ENCODE measurements at regions not wholly inside any gene's neighbourhood (a gene's known extent, or its start where the extent isn't known, plus 50 kb on each side); places are given as distances from the start of the nearest gene placed in this dataset.
"Not testable (repeated sequence)": the region's sequence is repeated elsewhere in the genome, so short reads cannot be mapped to it uniquely, and the experiment has no call there.

DNA sequence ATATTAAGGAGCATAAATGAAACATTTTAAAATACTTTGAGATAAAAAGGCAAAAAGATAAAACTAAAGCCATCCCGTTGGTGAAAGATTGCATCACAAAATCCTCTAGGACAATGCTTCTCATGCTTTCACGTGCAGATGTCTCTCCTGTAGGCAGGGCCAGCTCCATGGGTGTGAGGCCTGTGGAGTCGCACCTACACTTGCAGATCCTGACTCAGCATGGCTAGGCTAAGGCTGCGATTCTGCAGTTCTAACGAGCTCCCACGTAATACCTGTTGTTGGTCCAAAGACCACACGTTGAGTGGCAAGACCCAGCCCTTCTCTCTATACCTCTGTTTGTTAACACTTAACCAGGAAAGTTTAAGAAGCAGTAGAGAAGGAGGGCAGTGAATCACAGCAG is 62.1 kb upstream of the CAPRIN1 start:
- DNase-seq (ENCODE audit: low read depth) = no peak
- in situ Hi-C loops (cut with HindIII; ENCODE audit: low sequenced_read_pairs) = no loop called here
- no peak overlapping the region for H3K4me3 ChIP-seq (ENCODE audit: low read depth, low read length)
- TF ChIP-seq, protein P1, sequence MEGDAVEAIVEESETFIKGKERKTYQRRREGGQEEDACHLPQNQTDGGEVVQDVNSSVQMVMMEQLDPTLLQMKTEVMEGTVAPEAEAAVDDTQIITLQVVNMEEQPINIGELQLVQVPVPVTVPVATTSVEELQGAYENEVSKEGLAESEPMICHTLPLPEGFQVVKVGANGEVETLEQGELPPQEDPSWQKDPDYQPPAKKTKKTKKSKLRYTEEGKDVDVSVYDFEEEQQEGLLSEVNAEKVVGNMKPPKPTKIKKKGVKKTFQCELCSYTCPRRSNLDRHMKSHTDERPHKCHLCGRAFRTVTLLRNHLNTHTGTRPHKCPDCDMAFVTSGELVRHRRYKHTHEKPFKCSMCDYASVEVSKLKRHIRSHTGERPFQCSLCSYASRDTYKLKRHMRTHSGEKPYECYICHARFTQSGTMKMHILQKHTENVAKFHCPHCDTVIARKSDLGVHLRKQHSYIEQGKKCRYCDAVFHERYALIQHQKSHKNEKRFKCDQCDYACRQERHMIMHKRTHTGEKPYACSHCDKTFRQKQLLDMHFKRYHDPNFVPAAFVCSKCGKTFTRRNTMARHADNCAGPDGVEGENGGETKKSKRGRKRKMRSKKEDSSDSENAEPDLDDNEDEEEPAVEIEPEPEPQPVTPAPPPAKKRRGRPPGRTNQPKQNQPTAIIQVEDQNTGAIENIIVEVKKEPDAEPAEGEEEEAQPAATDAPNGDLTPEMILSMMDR (IDR thresholded peaks at IDR 0.05; ENCODE audit: low read depth, low read length, missing control alignments) = no peak

DNA sequence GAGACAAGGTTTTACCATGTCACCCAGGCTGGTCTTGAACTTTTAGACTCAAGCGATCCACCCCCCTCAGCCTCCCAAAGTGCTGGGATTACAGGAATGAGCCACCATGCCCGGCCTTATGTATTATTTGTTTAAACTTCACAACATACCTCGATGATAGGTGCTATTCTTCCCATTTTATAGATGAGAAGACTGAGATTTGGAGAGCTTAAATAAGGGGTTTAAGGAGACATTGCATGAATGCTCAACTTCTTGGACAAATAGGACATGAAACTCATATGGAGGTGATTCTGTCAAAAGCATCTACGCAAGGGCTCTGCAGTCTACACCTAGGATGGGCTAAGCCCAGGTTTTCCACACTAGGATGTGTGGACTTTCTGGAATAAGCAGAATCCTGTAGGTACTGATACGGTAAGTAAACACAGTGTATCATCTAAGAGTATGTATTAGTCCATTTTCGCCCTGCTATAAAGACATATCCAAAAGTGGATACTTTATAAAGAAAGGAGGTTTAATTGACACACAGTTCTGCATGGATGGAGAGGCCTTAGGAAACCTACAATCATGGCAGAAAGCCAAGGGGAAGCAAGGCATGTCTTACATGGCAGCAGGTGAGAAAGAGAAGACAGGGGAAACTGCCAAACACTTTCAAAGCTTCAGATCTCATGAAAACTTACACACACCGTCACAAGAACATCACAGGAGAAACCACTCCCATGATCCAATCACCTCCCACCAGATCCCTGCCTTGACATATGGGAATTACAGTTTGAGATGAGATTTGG is 62.8 kb upstream of the CAPRIN1 start:
- in situ Hi-C loops (cut with HindIII; ENCODE audit: low sequenced_read_pairs) = no loop called here

DNA sequence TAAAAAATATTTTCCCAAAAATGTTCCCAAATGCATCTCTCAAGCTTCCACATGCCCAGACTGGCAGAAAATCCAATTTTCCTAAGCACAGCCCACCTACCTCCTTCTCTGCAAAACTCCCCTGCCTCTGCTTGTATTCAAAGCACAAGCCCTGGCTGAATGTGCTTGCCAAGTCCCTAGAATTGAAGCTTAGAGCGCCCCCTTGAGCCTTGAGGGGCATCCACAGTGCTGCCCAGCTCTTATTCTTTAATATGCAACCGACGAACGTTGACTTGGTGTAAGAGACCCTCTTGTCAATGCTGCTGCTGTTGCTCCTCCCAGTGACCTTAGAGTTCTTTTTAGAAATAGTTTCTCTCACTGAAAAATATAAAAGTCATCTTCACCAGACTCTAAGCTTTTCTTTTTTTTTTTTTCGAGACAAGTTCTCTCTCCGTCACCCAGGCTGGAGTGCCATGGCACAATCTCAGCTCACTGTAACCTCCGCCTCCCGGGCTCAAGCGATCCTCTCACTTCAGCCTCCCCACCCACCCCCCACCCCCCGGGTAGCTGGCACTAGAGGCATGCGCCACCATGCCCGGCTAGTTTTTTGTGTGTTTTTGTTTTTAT is 63.5 kb upstream of the CAPRIN1 start:
- peak; percentile 73 for DNase-seq (ENCODE audit: low read depth)
- in situ Hi-C loops (cut with HindIII; ENCODE audit: low sequenced_read_pairs) = no loop called here
- TF ChIP-seq, protein P1 (IDR thresholded peaks at IDR 0.05; ENCODE audit: low read depth, low read length, missing control alignments) = peak; percentile 85
- no peak overlapping the region for H3K4me3 ChIP-seq (ENCODE audit: low read depth, low read length)

More for the DNA sequence above, 62.8 kb upstream of the CAPRIN1 start:
- TF ChIP-seq, protein P1 (IDR thresholded peaks at IDR 0.05; ENCODE audit: low read depth, low read length, missing control alignments) = no peak
- no peak overlapping the region for H3K4me3 ChIP-seq (ENCODE audit: low read depth, low read length)
- DNase-seq (ENCODE audit: low read depth) = no peak

DNA sequence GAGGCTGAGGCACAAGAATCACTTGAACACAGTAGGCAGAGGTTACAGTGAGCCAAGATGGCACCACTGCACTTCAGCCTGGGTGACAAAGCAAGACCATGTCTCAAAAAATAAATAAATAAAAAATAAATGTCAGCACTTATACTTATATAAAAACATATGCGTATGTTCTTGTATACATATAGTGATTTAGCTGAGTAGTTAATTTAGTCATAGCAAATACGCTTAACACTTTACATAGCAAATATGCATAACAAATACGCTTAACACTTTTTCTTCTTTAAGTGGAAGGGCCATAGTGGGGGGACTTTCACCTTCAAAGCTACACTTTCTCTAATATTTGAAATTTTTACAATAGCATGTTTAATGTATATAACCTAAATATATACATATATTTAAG is 64.0 kb upstream of the CAPRIN1 start:
- DNase-seq (ENCODE audit: low read depth) = no peak
- TF ChIP-seq, protein P1 (IDR thresholded peaks at IDR 0.05; ENCODE audit: low read depth, low read length, missing control alignments) = no peak
- in situ Hi-C loops (cut with HindIII; ENCODE audit: low sequenced_read_pairs) = no loop called here
- H3K4me3 ChIP-seq (ENCODE audit: low read depth, low read length) = no peak overlapping the region

DNA sequence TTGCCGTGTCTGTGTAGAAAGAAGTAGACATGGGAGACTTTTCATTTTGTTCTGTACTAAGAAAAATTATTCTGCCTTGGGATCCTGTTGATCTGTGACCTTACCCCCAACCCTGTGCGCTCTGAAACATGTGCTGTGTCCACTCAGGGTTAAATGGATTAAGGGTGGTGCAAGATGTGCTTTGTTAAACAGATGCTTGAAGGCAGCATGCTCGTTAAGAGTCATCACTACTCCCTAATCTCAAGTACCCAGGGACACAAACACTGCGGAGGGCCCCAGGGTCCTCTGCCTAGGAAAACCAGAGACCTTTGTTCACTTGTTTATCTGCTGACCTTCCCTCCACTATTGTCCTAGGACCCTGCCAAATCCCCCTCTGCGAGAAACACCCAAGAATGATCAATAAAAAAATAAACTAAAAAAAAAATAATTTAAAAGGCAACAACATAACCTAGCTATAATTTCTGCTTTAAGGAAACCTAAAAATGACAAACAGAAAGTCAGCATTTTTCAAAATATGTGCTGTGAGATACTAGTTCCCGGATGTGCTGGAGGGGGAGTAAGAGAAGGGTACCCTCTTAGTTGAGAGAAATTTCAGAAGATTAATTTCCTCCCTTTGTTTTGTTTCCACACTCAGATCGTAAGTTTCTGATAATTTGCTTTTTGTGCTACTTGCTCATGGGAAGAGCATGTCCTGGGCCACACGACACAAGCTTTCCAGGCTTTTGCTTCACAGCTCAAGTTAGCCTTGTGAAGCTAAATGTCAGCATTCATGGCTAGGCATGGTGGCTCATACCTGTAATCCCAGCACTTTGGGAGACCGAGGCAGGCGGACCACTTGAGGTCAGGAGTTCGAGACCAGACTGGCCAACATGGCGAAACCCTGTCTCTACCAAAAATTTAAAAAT is 64.7 kb upstream of the CAPRIN1 start:
- DNase-seq (ENCODE audit: low read depth); H3K4me3 ChIP-seq (ENCODE audit: low read depth, low read length); in situ Hi-C loops (cut with HindIII; ENCODE audit: low sequenced_read_pairs): not testable (repeated sequence)

DNA sequence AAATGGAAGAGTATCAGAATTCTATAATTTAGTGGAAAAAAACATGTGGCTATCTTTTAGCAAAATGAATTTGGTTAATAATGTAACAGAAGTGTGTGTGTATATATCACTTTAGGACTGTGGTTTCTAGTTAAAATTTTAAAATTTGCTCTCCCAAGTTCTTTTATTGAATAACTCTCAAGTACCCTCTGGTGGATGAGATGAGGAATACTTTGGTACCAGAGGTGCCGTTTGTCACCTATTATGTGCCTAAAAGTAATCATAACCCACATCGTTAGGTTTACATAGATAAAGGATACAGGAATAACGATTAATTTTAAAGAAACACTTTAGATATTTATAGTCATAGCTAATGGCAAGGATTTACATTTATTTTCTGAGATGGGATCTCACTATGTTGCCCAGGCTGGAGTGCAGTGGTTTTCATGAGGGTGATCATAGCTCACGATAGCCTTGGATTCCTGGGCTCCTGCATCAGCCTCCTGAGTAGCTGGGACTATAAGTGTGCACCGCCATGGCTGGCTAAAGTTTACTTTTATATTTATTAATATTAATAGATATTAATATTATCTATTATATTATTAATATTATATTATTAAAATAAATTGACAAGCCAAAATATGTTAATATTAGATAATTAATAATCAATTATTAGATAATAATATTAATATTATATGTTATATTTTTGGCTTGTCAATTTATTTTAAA is 66.7 kb upstream of the CAPRIN1 start:
- DNase-seq (ENCODE audit: low read depth) = no peak

More for the DNA sequence above, 66.7 kb upstream of the CAPRIN1 start:
- TF ChIP-seq, protein P1 (IDR thresholded peaks at IDR 0.05; ENCODE audit: low read depth, low read length, missing control alignments) = no peak
- H3K4me3 ChIP-seq (ENCODE audit: low read depth, low read length) = no peak overlapping the region
- in situ Hi-C loops (cut with HindIII; ENCODE audit: low sequenced_read_pairs) = no loop called here
